Fibroblast of lung (primary cell): ENCODE measurements at regions not wholly inside any gene's neighbourhood (a gene's known extent, or its start where the extent isn't known, plus 50 kb on each side); places are given as distances from the start of the nearest gene placed in this dataset.

Experiments
- CTCF ChIP-seq, 2 donors: IDR thresholded peaks in 1 of 2; conservative IDR thresholded peaks in 1 of 2; 1 replicate in 1 of 2; 2 replicates in 1 of 2; pipeline ENCODE4 v1.5.1; 2011 to 2012; ENCODE audit warnings: low read length in 2 of 2, control low read depth in 1 of 2, inconsistent platforms in 1 of 2, low read depth in 1 of 2, mild to moderate bottlenecking in 1 of 2
- EZH2 ChIP-seq: IDR thresholded peaks from 2 replicates; pipeline ENCODE4 v1.5.1; 2012; ENCODE audit warnings: low read length, control low read depth, mild to moderate bottlenecking; ENCODE audit errors: missing control alignments

GRCh38 chr14:101006008-101006407 lies 102.5 kb upstream of the RTL1 start:
- TF ChIP-seq CTCF (conservative IDR thresholded peaks at IDR 0.05 in 1 of 2, IDR thresholded peaks at IDR 0.05 in 1 of 2; ENCODE audit: low read depth in 1 of 2, low read length in 2 of 2) = no peak
- TF ChIP-seq EZH2 = no peak
